HG03175 (cell line): ENCODE measurements at regions not wholly inside any gene's neighbourhood (a gene's known extent, or its start where the extent isn't known, plus 50 kb on each side); places are given as distances from the start of the nearest gene placed in this dataset.
"Not testable (repeated sequence)": the region's sequence is repeated elsewhere in the genome, so short reads cannot be mapped to it uniquely, and the experiment has no call there.

ENCODE experiments used
- ATAC-seq: cut with Tn5 transposase; IDR thresholded peaks from one replicate; pipeline ENCODE4 v1.9.1; 2021; ENCODE audit warnings: mild to moderate bottlenecking, moderate library complexity; ENCODE audit not compliant: unreplicated experiment

- ATAC-seq, result no peak
Measured at GRCh38 chr1:217921126-217921904, 290.2 kb downstream of the SPATA17 start.

GRCh38 chr1:217924924-217925323 lies 293.8 kb downstream of the SPATA17 start:
- ATAC-seq, result no peak

- no peak for ATAC-seq
Measured at GRCh38 chr1:217929213-217929885, 298.2 kb downstream of the SPATA17 start.

GRCh38 chr1:217943361-217943760 lies 312.2 kb downstream of the SPATA17 start:
- ATAC-seq, result no peak

GRCh38 chr1:217944550-217944949 lies 313.4 kb downstream of the SPATA17 start:
- ATAC-seq, result no peak

GRCh38 chr1:217946511-217946910 lies 315.4 kb downstream of the SPATA17 start:
- no peak for ATAC-seq

- no peak for ATAC-seq
Measured at GRCh38 chr1:217948741-217949140, 317.6 kb downstream of the SPATA17 start.

- ATAC-seq, result no peak
Measured at GRCh38 chr1:217953330-217953729, 322.2 kb downstream of the SPATA17 start.

- no peak for ATAC-seq
Measured at GRCh38 chr1:217953922-217954321, 322.8 kb downstream of the SPATA17 start.

GRCh38 chr1:217955723-217956122 lies 324.6 kb downstream of the SPATA17 start:
- ATAC-seq, result no peak

- no peak for ATAC-seq
Measured at GRCh38 chr1:217965156-217965786, 319.8 kb upstream of the RRP15 start.

GRCh38 chr1:217968085-217968484 lies 317.0 kb upstream of the RRP15 start:
- no peak for ATAC-seq

GRCh38 chr1:217969428-217969827 lies 315.7 kb upstream of the RRP15 start:
- no peak for ATAC-seq

GRCh38 chr1:217977943-217978342 lies 307.1 kb upstream of the RRP15 start:
- no peak for ATAC-seq

- no peak for ATAC-seq
Measured at GRCh38 chr1:217981430-217981829, 303.7 kb upstream of the RRP15 start.

GRCh38 chr1:217982331-217983050 lies 302.6 kb upstream of the RRP15 start:
- ATAC-seq, result no peak

GRCh38 chr1:217983051-217983375 lies 302.1 kb upstream of the RRP15 start:
- no peak for ATAC-seq

- no peak for ATAC-seq
Measured at GRCh38 chr1:217985641-217986040, 299.5 kb upstream of the RRP15 start.

GRCh38 chr1:217989510-217989909 lies 295.6 kb upstream of the RRP15 start:
- ATAC-seq, result no peak

GRCh38 chr1:217993439-217993838 lies 291.7 kb upstream of the RRP15 start:
- ATAC-seq, result no peak

GRCh38 chr1:218008296-218008695 lies 276.8 kb upstream of the RRP15 start:
- ATAC-seq, result not testable (repeated sequence)
